ENCODE measurements at regions not wholly inside any gene's neighbourhood (a gene's known extent, or its start where the extent isn't known, plus 50 kb on each side); places are given as distances from the start of the nearest gene placed in this dataset.
A peak's percentile ranks its signal among the peaks of the same experiment; 100 is the strongest.

GRCh38 chr1:87450136-87450535 is 121.5 kb downstream of the LMO4 start:
- Mint-ChIP-seq H3K4me3 (peak overlapping the region in 5 of 7 donors; percentile 55 to 77 (median 59)), H3K27ac (peak overlapping the region in 7 of 8 donors; percentile 29 to 96 (median 78)), H3K27me3 (peaks cover 0 to 2% of the 10 kb centered on the region in 2 donors), H3K4me1 (peaks cover 17 to 27% (median 24%) of the 10 kb centered on the region in 3 donors), H3K9me3 (peaks cover 0 to 2% (median 0%) of the 10 kb centered on the region in 5 donors), H3K36me3 (peaks cover 0 to 4% (median 0%) of the 10 kb centered on the region in 3 donors)
- Histone ChIP-seq H3K9me3 (ENCODE audit: low read length) (no peaks in the 10 kb centered on the region), H3K4me1 (ENCODE audit: insufficient read depth, low read length) (no peaks in the 10 kb centered on the region), H3K27ac (ENCODE audit: low read depth, low read length) (no peak overlapping the region), H3K36me3 (ENCODE audit: insufficient read depth, low read length) (no peaks in the 10 kb centered on the region), H3K27me3 (ENCODE audit: insufficient read depth, low read length, poor library complexity, severe bottlenecking) (no peaks in the 10 kb centered on the region), H3K4me3 (ENCODE audit: low read length) (no peak overlapping the region)
- no peak for DNase-seq
- POLR2A ChIA-PET: interaction anchor here (0.6 kb wide), 1 partner anchor 121 kb away, joined by 3 read pairs; no protein-coding TSS in a partner anchor
- CTCF ChIA-PET: interaction anchor here (0.7 kb wide), 1 partner anchor 124 kb away, joined by 3 read pairs; no protein-coding TSS in a partner anchor

GRCh38 chr1:87450615-87451209 is 122.0 kb downstream of the LMO4 start:
- Mint-ChIP-seq H3K27me3 (peaks cover 0 to 2% of the 10 kb centered on the region in 2 donors), H3K4me1 (peaks cover 17 to 27% (median 24%) of the 10 kb centered on the region in 3 donors), H3K4me3 (peak overlapping the region in 5 of 7 donors; percentile 24 to 82 (median 57)), H3K36me3 (no peaks in the 10 kb centered on the region), H3K27ac (peak overlapping the region; percentile 3 to 91 (median 36)), H3K9me3 (no peaks in the 10 kb centered on the region)
- DNase-seq: peak in 4 of 5 donors; percentile 2 to 50 (median 7)
- no peaks in the 10 kb centered on the region for H3K27me3 ChIP-seq (ENCODE audit: insufficient read depth, low read length, poor library complexity, severe bottlenecking)
- H3K9me3 ChIP-seq (ENCODE audit: low read length): no peaks in the 10 kb centered on the region
- H3K27ac ChIP-seq (ENCODE audit: low read depth, low read length): no peak overlapping the region
- no peak overlapping the region for H3K4me3 ChIP-seq (ENCODE audit: low read length)
- no peaks in the 10 kb centered on the region for H3K36me3 ChIP-seq (ENCODE audit: insufficient read depth, low read length)
- H3K4me1 ChIP-seq (ENCODE audit: insufficient read depth, low read length): no peaks in the 10 kb centered on the region
- CTCF ChIA-PET: interaction anchor here (0.7 kb wide), 1 partner anchor 125 kb away, joined by 3 read pairs; no protein-coding TSS in a partner anchor
- POLR2A ChIA-PET: interaction anchor here (0.8 kb wide), 1 partner anchor 122 kb away, joined by 3 read pairs; the partner anchor contains the start of gene LMO4

GRCh38 chr1:87451229-87451920 is 122.7 kb downstream of the LMO4 start:
- H3K27ac Mint-ChIP-seq: peak overlapping the region in 3 of 8 donors; percentile 26 to 47 (median 42)
- CTCF ChIA-PET: no interaction called here
- Histone ChIP-seq H3K4me1 (ENCODE audit: insufficient read depth, low read length) (no peaks in the 10 kb centered on the region), H3K27me3 (ENCODE audit: insufficient read depth, low read length, poor library complexity, severe bottlenecking) (no peaks in the 10 kb centered on the region), H3K36me3 (ENCODE audit: insufficient read depth, low read length) (no peaks in the 10 kb centered on the region), H3K9me3 (ENCODE audit: low read length) (no peaks in the 10 kb centered on the region), H3K27ac (ENCODE audit: low read depth, low read length) (no peak overlapping the region), H3K4me3 (ENCODE audit: low read length) (no peak overlapping the region)
- POLR2A ChIA-PET: interaction anchor here (0.8 kb wide), 1 partner anchor 123 kb away, joined by 3 read pairs; the partner anchor contains the start of gene LMO4
- H3K4me3 Mint-ChIP-seq: no peak overlapping the region
- peaks cover 17 to 27% (median 24%) of the 10 kb centered on the region in 3 donors for H3K4me1 Mint-ChIP-seq
- no peaks in the 10 kb centered on the region for H3K36me3 Mint-ChIP-seq
- H3K9me3 Mint-ChIP-seq: no peaks in the 10 kb centered on the region
- peaks cover 0 to 4% of the 10 kb centered on the region in 2 donors for H3K27me3 Mint-ChIP-seq
- no peak for DNase-seq

GRCh38 chr1:87452648-87453047 is 124.0 kb downstream of the LMO4 start:
- Histone ChIP-seq H3K27me3 (ENCODE audit: insufficient read depth, low read length, poor library complexity, severe bottlenecking) (no peaks in the 10 kb centered on the region), H3K36me3 (ENCODE audit: insufficient read depth, low read length) (no peaks in the 10 kb centered on the region), H3K9me3 (ENCODE audit: low read length) (no peaks in the 10 kb centered on the region), H3K4me1 (ENCODE audit: insufficient read depth, low read length) (no peaks in the 10 kb centered on the region), H3K4me3 (ENCODE audit: low read length) (no peak overlapping the region), H3K27ac (ENCODE audit: low read depth, low read length) (no peak overlapping the region)
- Mint-ChIP-seq H3K27ac (peak overlapping the region in 1 of 8 donors; percentile 39), H3K27me3 (peaks cover 0 to 6% of the 10 kb centered on the region in 2 donors), H3K4me1 (peaks cover 17 to 27% (median 24%) of the 10 kb centered on the region in 3 donors), H3K9me3 (peaks cover 0 to 2% (median 0%) of the 10 kb centered on the region in 5 donors), H3K4me3 (no peak overlapping the region), H3K36me3 (no peaks in the 10 kb centered on the region)
- no peak for DNase-seq
- ChIA-PET POLR2A (no interaction called here), CTCF (no interaction called here)

GRCh38 chr1:87457408-87457807 is 128.7 kb downstream of the LMO4 start:
- Mint-ChIP-seq H3K36me3 (peaks cover 0 to 15% (median 2%) of the 10 kb centered on the region in 3 donors), H3K27me3 (peaks cover 6 to 15% of the 10 kb centered on the region in 2 donors)
- POLR2A ChIA-PET: no interaction called here

GRCh38 chr1:87462894-87463293 is 134.2 kb downstream of the LMO4 start:
- H3K4me1 Mint-ChIP-seq: no peaks in the 10 kb centered on the region
- POLR2A ChIA-PET: no interaction called here

More at GRCh38 chr1:87457408-87457807, 128.7 kb downstream of the LMO4 start:
- H3K36me3 ChIP-seq (ENCODE audit: insufficient read depth, low read length): no peaks in the 10 kb centered on the region
- no peak overlapping the region for H3K4me3 Mint-ChIP-seq
- H3K4me1 ChIP-seq (ENCODE audit: insufficient read depth, low read length): no peaks in the 10 kb centered on the region
- H3K27ac Mint-ChIP-seq: no peak overlapping the region
- CTCF ChIA-PET: no interaction called here
- H3K27me3 ChIP-seq (ENCODE audit: insufficient read depth, low read length, poor library complexity, severe bottlenecking): no peaks in the 10 kb centered on the region
- no peak overlapping the region for H3K4me3 ChIP-seq (ENCODE audit: low read length)
- no peaks in the 10 kb centered on the region for H3K4me1 Mint-ChIP-seq
- H3K9me3 Mint-ChIP-seq: peaks cover 0 to 16% (median 3%) of the 10 kb centered on the region in 5 donors
- no peak for DNase-seq
- no peak overlapping the region for H3K27ac ChIP-seq (ENCODE audit: low read depth, low read length)
- no peaks in the 10 kb centered on the region for H3K9me3 ChIP-seq (ENCODE audit: low read length)

GRCh38 chr1:87464022-87464490 is 135.4 kb downstream of the LMO4 start:
- Histone ChIP-seq H3K9me3 (ENCODE audit: low read length) (no peaks in the 10 kb centered on the region), H3K4me3 (ENCODE audit: low read length) (no peak overlapping the region), H3K36me3 (ENCODE audit: insufficient read depth, low read length) (no peaks in the 10 kb centered on the region), H3K27ac (ENCODE audit: low read depth, low read length) (no peak overlapping the region), H3K4me1 (ENCODE audit: insufficient read depth, low read length) (no peaks in the 10 kb centered on the region), H3K27me3 (ENCODE audit: insufficient read depth, low read length, poor library complexity, severe bottlenecking) (no peaks in the 10 kb centered on the region)
- Mint-ChIP-seq H3K9me3 (peaks cover 0 to 11% (median 3%) of the 10 kb centered on the region in 5 donors), H3K4me3 (no peak overlapping the region), H3K27me3 (peaks cover 3 to 28% of the 10 kb centered on the region in 2 donors), H3K36me3 (peaks cover 0 to 11% (median 0%) of the 10 kb centered on the region in 3 donors), H3K27ac (no peak overlapping the region), H3K4me1 (no peaks in the 10 kb centered on the region)
- ChIA-PET CTCF (no interaction called here), POLR2A (no interaction called here)
- no peak for DNase-seq

More at GRCh38 chr1:87462894-87463293, 134.2 kb downstream of the LMO4 start:
- Histone ChIP-seq H3K27me3 (ENCODE audit: insufficient read depth, low read length, poor library complexity, severe bottlenecking) (no peaks in the 10 kb centered on the region), H3K4me3 (ENCODE audit: low read length) (no peak overlapping the region), H3K9me3 (ENCODE audit: low read length) (no peaks in the 10 kb centered on the region), H3K4me1 (ENCODE audit: insufficient read depth, low read length) (no peaks in the 10 kb centered on the region), H3K27ac (ENCODE audit: low read depth, low read length) (no peak overlapping the region), H3K36me3 (ENCODE audit: insufficient read depth, low read length) (no peaks in the 10 kb centered on the region)
- no peak overlapping the region for H3K4me3 Mint-ChIP-seq
- peaks cover 3 to 33% of the 10 kb centered on the region in 2 donors for H3K27me3 Mint-ChIP-seq
- H3K9me3 Mint-ChIP-seq: peaks cover 0 to 16% (median 3%) of the 10 kb centered on the region in 5 donors
- peaks cover 0 to 15% (median 1%) of the 10 kb centered on the region in 3 donors for H3K36me3 Mint-ChIP-seq
- H3K27ac Mint-ChIP-seq: no peak overlapping the region
- no peak for DNase-seq
- CTCF ChIA-PET: no interaction called here

- Mint-ChIP-seq H3K27ac (no peak overlapping the region), H3K4me1 (no peaks in the 10 kb centered on the region), H3K4me3 (no peak overlapping the region), H3K36me3 (no peaks in the 10 kb centered on the region), H3K9me3 (no peaks in the 10 kb centered on the region), H3K27me3 (peaks cover 6 to 17% of the 10 kb centered on the region in 2 donors)
- no peak overlapping the region for H3K27ac ChIP-seq (ENCODE audit: low read depth, low read length)
- no peak for DNase-seq
- no peak overlapping the region for H3K4me3 ChIP-seq (ENCODE audit: low read length)
- no peaks in the 10 kb centered on the region for H3K4me1 ChIP-seq (ENCODE audit: insufficient read depth, low read length)
- no peaks in the 10 kb centered on the region for H3K9me3 ChIP-seq (ENCODE audit: low read length)
- H3K27me3 ChIP-seq (ENCODE audit: insufficient read depth, low read length, poor library complexity, severe bottlenecking): no peaks in the 10 kb centered on the region
- no peaks in the 10 kb centered on the region for H3K36me3 ChIP-seq (ENCODE audit: insufficient read depth, low read length)
- POLR2A ChIA-PET: no interaction called here
- CTCF ChIA-PET: no interaction called here
Measured at GRCh38 chr1:87466621-87467020, 137.9 kb downstream of the LMO4 start.

Data from CD8-positive, alpha-beta memory T cell (primary cell).